GM23338 (cell line): ENCODE measurements at regions not wholly inside any gene's neighbourhood (a gene's known extent, or its start where the extent isn't known, plus 50 kb on each side); places are given as distances from the start of the nearest gene placed in this dataset.

Experiments used
- ATAC-seq: fragments of 200-7000 bp; cut with Tn5 transposase; 3 replicates; pipeline ENCODE4 v1.9.1; 2020
- DNase-seq: peaks from one replicate; pipeline ENCODE4 v3.0.0-alpha.2; 2015; ENCODE audit warnings: low spot score
- H2AFZ ChIP-seq: fragments of 200-600 bp; sonication (generic); 2 replicates; pipeline ENCODE4 v1.8.0; 2016; ENCODE audit warnings: antibody characterized with exemption, mild to moderate bottlenecking, moderate library complexity
- H3F3A ChIP-seq: fragments of 200-600 bp; sonication (generic); replicated peaks from 2 replicates; pipeline ENCODE4 v1.8.0; 2017; ENCODE audit warnings: antibody characterized with exemption, mixed run types, low read depth
- H3K27ac ChIP-seq: fragments of 200-600 bp; sonication (generic); 2 replicates; pipeline ENCODE4 v1.6.1; 2016; ENCODE audit warnings: low read depth
- H3K27me3 ChIP-seq: fragments of 200-600 bp; sonication (generic); 2 replicates; pipeline ENCODE4 v1.8.0; 2016; ENCODE audit warnings: mild to moderate bottlenecking, mixed run types, moderate library complexity; ENCODE audit not compliant: insufficient read depth
- H3K36me3 ChIP-seq: fragments of 200-600 bp; sonication (generic); 2 replicates; pipeline ENCODE4 v1.8.0; 2016; ENCODE audit warnings: mild to moderate bottlenecking; ENCODE audit not compliant: insufficient read depth
- H3K4me1 ChIP-seq: fragments of 200-600 bp; sonication (generic); 2 replicates; pipeline ENCODE4 v1.8.0; 2016; ENCODE audit warnings: mild to moderate bottlenecking, moderate library complexity; ENCODE audit not compliant: insufficient read depth
- H3K4me2 ChIP-seq: fragments of 200-600 bp; sonication (generic); 2 replicates; pipeline ENCODE4 v1.7.1; 2017; ENCODE audit warnings: mixed run types
- H3K4me3 ChIP-seq: fragments of 200-600 bp; sonication (generic); 2 replicates; pipeline ENCODE4 v1.6.1; 2016; ENCODE audit warnings: mixed run types
- H3K79me2 ChIP-seq: fragments of 200-600 bp; sonication (generic); replicated peaks from 2 replicates; pipeline ENCODE4 v1.8.0; 2017; ENCODE audit warnings: mild to moderate bottlenecking; ENCODE audit not compliant: insufficient read depth
- H3K9me2 ChIP-seq: fragments of 200-600 bp; sonication (generic); 2 replicates; pipeline ENCODE4 v1.8.0; 2017; ENCODE audit not compliant: insufficient read depth
- H4K20me1 ChIP-seq: fragments of 200-600 bp; sonication (generic); replicated peaks from 2 replicates; pipeline ENCODE4 v1.8.0; 2017; ENCODE audit warnings: mild to moderate bottlenecking; ENCODE audit not compliant: insufficient read depth
- H3K27ac Mint-ChIP-seq: 2 replicates; pipeline ENCODE4 v1.8.0; 2020; ENCODE audit warnings: inconsistent platforms, mild to moderate bottlenecking, moderate library complexity, mixed read lengths
- H3K27me3 Mint-ChIP-seq: 3 replicates; pipeline ENCODE4 v1.8.0; 2022; ENCODE audit warnings: low read depth, mild to moderate bottlenecking, moderate library complexity, mixed read lengths, inconsistent platforms; ENCODE audit not compliant: insufficient read depth, poor library complexity
- H3K36me3 Mint-ChIP-seq: 3 replicates; pipeline ENCODE4 v1.8.0; 2021; ENCODE audit warnings: low read depth, mild to moderate bottlenecking, inconsistent platforms, moderate library complexity, mixed read lengths
- H3K4me1 Mint-ChIP-seq: 3 replicates; pipeline ENCODE4 v1.8.0; 2020; ENCODE audit warnings: mild to moderate bottlenecking, inconsistent platforms, mixed read lengths
- H3K4me3 Mint-ChIP-seq: 3 replicates; pipeline ENCODE4 v1.8.0; 2021; ENCODE audit warnings: moderate library complexity, mild to moderate bottlenecking, inconsistent platforms, mixed read lengths
- H3K9me3 Mint-ChIP-seq: 3 replicates; pipeline ENCODE4 v1.8.0; 2020; ENCODE audit warnings: moderate library complexity, mild to moderate bottlenecking, inconsistent platforms, mixed read lengths
- CTCF ChIP-seq, 2 experiments: fragments of 200-600 bp in 1 of 2; sonication (generic) in 1 of 2; conservative IDR thresholded peaks; 2 replicates each; pipeline versions ENCODE4 v1.5.1 to v1.6.1; 2016 to 2017; ENCODE audit warnings: antibody characterized with exemption in 2 of 2, low read depth in 2 of 2, mild to moderate bottlenecking in 2 of 2, moderate library complexity in 1 of 2
- EZH2phosphoT487 ChIP-seq: fragments of 200-600 bp; sonication (generic); IDR thresholded peaks from one replicate; pipeline ENCODE4 v1.8.1; 2018; ENCODE audit warnings: antibody characterized with exemption; ENCODE audit not compliant: unreplicated experiment
- NANOG ChIP-seq: IDR thresholded peaks from 2 replicates; pipeline ENCODE4 v1.6.1; 2016; ENCODE audit warnings: antibody characterized with exemption, borderline replicate concordance
- REST ChIP-seq: IDR thresholded peaks from one replicate; pipeline ENCODE4 v1.6.1; 2018; ENCODE audit warnings: antibody characterized with exemption; ENCODE audit not compliant: unreplicated experiment
- ZNF114 ChIP-seq: fragments of 250-450 bp; sonication (Bioruptor Pico); IDR thresholded peaks from 2 replicates; pipeline ENCODE4 v1.5.0; 2020; ENCODE audit warnings: mild to moderate bottlenecking, moderate library complexity
- ZNF331 ChIP-seq: fragments of 250-450 bp; sonication (Bioruptor Pico); IDR thresholded peaks from 2 replicates; pipeline ENCODE4 v1.5.0; 2020; ENCODE audit warnings: low read depth, mild to moderate bottlenecking, moderate library complexity
- ZNF462 ChIP-seq: fragments of 250-450 bp; sonication (Bioruptor Pico); IDR thresholded peaks from 2 replicates; pipeline ENCODE4 v1.5.0; 2020; ENCODE audit warnings: mild to moderate bottlenecking, moderate library complexity

DNA sequence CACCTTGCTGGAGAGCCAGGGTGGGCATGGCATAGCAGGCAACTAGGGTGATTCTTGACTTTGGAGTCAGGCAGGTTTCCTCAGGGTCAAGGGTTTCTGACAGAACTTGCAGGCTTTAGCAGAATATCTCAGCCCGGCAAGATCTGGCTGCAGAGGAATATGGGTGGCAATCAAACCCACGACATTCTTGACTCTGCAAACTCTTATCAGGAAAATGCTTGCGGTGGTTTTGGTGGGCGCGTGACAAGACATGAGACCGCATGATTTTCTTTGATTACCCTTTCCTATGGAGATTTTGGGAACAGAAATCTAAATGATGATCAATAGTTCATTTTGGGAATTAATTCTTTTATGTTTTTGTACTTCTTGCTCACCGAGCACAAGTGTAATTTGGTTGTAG lies 449.5 kb downstream of the VRK1 start:
- DNase-seq (no peak), ATAC-seq (no peak)
- Mint-ChIP-seq H3K9me3 (no peaks in the 10 kb centered on the region), H3K4me1 (peaks cover 9% of the 10 kb centered on the region; the same call in 2 of the 3 replicates), H3K4me3 (no peak overlapping the region), H3K27ac (no peak overlapping the region), H3K36me3 (no peaks in the 10 kb centered on the region), H3K27me3 (peaks cover 2% of the 10 kb centered on the region)
- H3K27ac ChIP-seq: no peak overlapping the region
- H3F3A ChIP-seq: no peaks in the 10 kb centered on the region
- H3K4me3 ChIP-seq: no peak overlapping the region
- H2AFZ ChIP-seq: no peak overlapping the region
- no peaks in the 10 kb centered on the region for H3K27me3 ChIP-seq
- no peaks in the 10 kb centered on the region for H4K20me1 ChIP-seq
- no peak overlapping the region for H3K4me2 ChIP-seq
- H3K79me2 ChIP-seq: no peaks in the 10 kb centered on the region
- TF ChIP-seq ZNF331 (CRISPR knock-in tag) (no peak), ZNF462 (no peak), REST (no peak), CTCF (conservative IDR thresholded peaks at IDR 0.05; ENCODE audit: low read depth in 2 of 2) (no peak), EZH2phosphoT487 (no peak), NANOG (no peak), ZNF114 (CRISPR knock-in tag) (no peak)
- no peaks in the 10 kb centered on the region for H3K4me1 ChIP-seq
- no peaks in the 10 kb centered on the region for H3K36me3 ChIP-seq
- H3K9me2 ChIP-seq: no peaks in the 10 kb centered on the region
